ENCODE measurements at regions not wholly inside any gene's neighbourhood (a gene's known extent, or its start where the extent isn't known, plus 50 kb on each side); places are given as distances from the start of the nearest gene placed in this dataset.
"Not testable (repeated sequence)": the region's sequence is repeated elsewhere in the genome, so short reads cannot be mapped to it uniquely, and the experiment has no call there.

GRCh38 chr6:60643870-60644269 lies 1642.2 kb downstream of the KHDRBS2 start:
- DNase-seq: no peak
- H3K27me3 Mint-ChIP-seq (ENCODE audit: low read depth, poor library complexity): no peaks in the 10 kb centered on the region
- no peaks in the 10 kb centered on the region for H3K36me3 Mint-ChIP-seq (ENCODE audit: low read depth)
- no peak overlapping the region for H3K27ac Mint-ChIP-seq
- H3K4me1 Mint-ChIP-seq: no peaks in the 10 kb centered on the region
- TF ChIP-seq, protein P1, sequence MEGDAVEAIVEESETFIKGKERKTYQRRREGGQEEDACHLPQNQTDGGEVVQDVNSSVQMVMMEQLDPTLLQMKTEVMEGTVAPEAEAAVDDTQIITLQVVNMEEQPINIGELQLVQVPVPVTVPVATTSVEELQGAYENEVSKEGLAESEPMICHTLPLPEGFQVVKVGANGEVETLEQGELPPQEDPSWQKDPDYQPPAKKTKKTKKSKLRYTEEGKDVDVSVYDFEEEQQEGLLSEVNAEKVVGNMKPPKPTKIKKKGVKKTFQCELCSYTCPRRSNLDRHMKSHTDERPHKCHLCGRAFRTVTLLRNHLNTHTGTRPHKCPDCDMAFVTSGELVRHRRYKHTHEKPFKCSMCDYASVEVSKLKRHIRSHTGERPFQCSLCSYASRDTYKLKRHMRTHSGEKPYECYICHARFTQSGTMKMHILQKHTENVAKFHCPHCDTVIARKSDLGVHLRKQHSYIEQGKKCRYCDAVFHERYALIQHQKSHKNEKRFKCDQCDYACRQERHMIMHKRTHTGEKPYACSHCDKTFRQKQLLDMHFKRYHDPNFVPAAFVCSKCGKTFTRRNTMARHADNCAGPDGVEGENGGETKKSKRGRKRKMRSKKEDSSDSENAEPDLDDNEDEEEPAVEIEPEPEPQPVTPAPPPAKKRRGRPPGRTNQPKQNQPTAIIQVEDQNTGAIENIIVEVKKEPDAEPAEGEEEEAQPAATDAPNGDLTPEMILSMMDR (IDR thresholded peaks at IDR 0.05): no peak
- H3K4me3 Mint-ChIP-seq: no peak overlapping the region
- no peaks in the 10 kb centered on the region for H3K9me3 Mint-ChIP-seq

GRCh38 chr6:60639185-60639584 lies 1646.8 kb downstream of the KHDRBS2 start:
- not testable (repeated sequence) for DNase-seq; H3K4me1 Mint-ChIP-seq; H3K27ac Mint-ChIP-seq; H3K36me3 Mint-ChIP-seq (ENCODE audit: low read depth); H3K27me3 Mint-ChIP-seq (ENCODE audit: low read depth, poor library complexity); H3K4me3 Mint-ChIP-seq
- peaks cover 19% of the 10 kb centered on the region for H3K9me3 Mint-ChIP-seq

Data from nephron progenitor cell (in vitro differentiated cells).